GM23248 (cell line): ENCODE measurements at regions not wholly inside any gene's neighbourhood (a gene's known extent, or its start where the extent isn't known, plus 50 kb on each side); places are given as distances from the start of the nearest gene placed in this dataset.

ENCODE experiments used
- DNase-seq: peaks from one replicate; pipeline ENCODE4 v3.0.0-alpha.2; 2015
- H2AFZ ChIP-seq: fragments of 200-600 bp; sonication (generic); 2 replicates; pipeline ENCODE4 v1.6.1; 2016; ENCODE audit warnings: antibody characterized with exemption
- H3F3A ChIP-seq: fragments of 200-600 bp; sonication (generic); 2 replicates; pipeline ENCODE4 v1.6.1; 2016; ENCODE audit warnings: mild to moderate bottlenecking, antibody characterized with exemption, mixed run types; ENCODE audit not compliant: insufficient read depth
- H3K27ac ChIP-seq: fragments of 200-600 bp; sonication (generic); 2 replicates; pipeline ENCODE4 v1.5.1; 2016; ENCODE audit warnings: mild to moderate bottlenecking
- H3K27me3 ChIP-seq: fragments of 200-600 bp; sonication (generic); replicated peaks from 2 replicates; pipeline ENCODE4 v1.6.1; 2016; ENCODE audit warnings: mild to moderate bottlenecking; ENCODE audit not compliant: insufficient read depth
- H3K36me3 ChIP-seq: fragments of 200-600 bp; sonication (generic); 2 replicates; pipeline ENCODE4 v1.6.1; 2016; ENCODE audit warnings: low read depth, mild to moderate bottlenecking
- H3K4me1 ChIP-seq: fragments of 200-600 bp; sonication (generic); 2 replicates; pipeline ENCODE4 v1.6.1; 2016; ENCODE audit warnings: mild to moderate bottlenecking; ENCODE audit not compliant: insufficient read depth
- H3K4me2 ChIP-seq: fragments of 200-600 bp; sonication (generic); one replicate; pipeline ENCODE4 v1.6.1; 2016; ENCODE audit warnings: mild to moderate bottlenecking; ENCODE audit not compliant: unreplicated experiment
- H3K4me3 ChIP-seq: fragments of 200-600 bp; sonication (generic); 2 replicates; pipeline ENCODE4 v1.5.1; 2016; ENCODE audit warnings: mild to moderate bottlenecking
- H3K79me2 ChIP-seq: fragments of 200-600 bp; sonication (generic); 2 replicates; pipeline ENCODE4 v1.6.1; 2016; ENCODE audit warnings: mild to moderate bottlenecking; ENCODE audit not compliant: insufficient read depth
- H3K9ac ChIP-seq: fragments of 200-600 bp; sonication (generic); 2 replicates; pipeline ENCODE4 v1.6.1; 2016; ENCODE audit warnings: mild to moderate bottlenecking
- H3K9me2 ChIP-seq: fragments of 200-600 bp; sonication (generic); 2 replicates; pipeline ENCODE4 v1.6.1; 2016; ENCODE audit warnings: mixed run types, mild to moderate bottlenecking, moderate library complexity; ENCODE audit not compliant: insufficient read depth
- H3K9me3 ChIP-seq: fragments of 200-600 bp; sonication (generic); one replicate; pipeline ENCODE4 v1.6.1; 2017; ENCODE audit warnings: low read depth
- H4K20me1 ChIP-seq: fragments of 200-600 bp; sonication (generic); 2 replicates; pipeline ENCODE4 v1.6.0; 2016; ENCODE audit not compliant: insufficient read depth
- EZH2 ChIP-seq: fragments of 200-600 bp; sonication (generic); IDR thresholded peaks from 2 replicates; pipeline ENCODE4 v1.6.1; 2018; ENCODE audit warnings: antibody characterized with exemption, mild to moderate bottlenecking; ENCODE audit not compliant: insufficient read depth, poor library complexity, severe bottlenecking
- EZH2phosphoT487 ChIP-seq: fragments of 200-600 bp; sonication (generic); IDR thresholded peaks from 2 replicates; pipeline ENCODE4 v1.6.1; 2018; ENCODE audit warnings: antibody characterized with exemption, moderate library complexity, mild to moderate bottlenecking, low read depth; ENCODE audit not compliant: insufficient read depth
- WGBS, 2 experiments: methylation state at CpG; one replicate each; pipeline ENCODE4 v1.1.6; 2015 to 2017; ENCODE audit warnings: low lambda C conversion rate in 2 of 2, low coverage in 1 of 2; ENCODE audit errors: missing lambda C conversion rate in 2 of 2; 5-methylcytosine and 5-hydroxymethylcytosine counted together
- in situ Hi-C: fragments of 300-500 bp; cut with MboI; formaldehyde crosslinking; loops from 2 replicates; pipeline ENCODE4 v1.15.0; 2020

- 55 to 56% methylated on average over 20 to 21 of the region's 21 CpGs for WGBS, 2 experiments
- no peak overlapping the region for H3K4me3 ChIP-seq
- peaks cover 16% of the 10 kb centered on the region for H3K27me3 ChIP-seq
- H3K9me3 ChIP-seq = no peaks in the 10 kb centered on the region
- TF ChIP-seq EZH2 = no peak
- no peak for TF ChIP-seq EZH2phosphoT487
- no peaks in the 10 kb centered on the region for H3K4me1 ChIP-seq
- no peaks in the 10 kb centered on the region for H3K9me2 ChIP-seq
- no peaks in the 10 kb centered on the region for H3K79me2 ChIP-seq
- no peaks in the 10 kb centered on the region for H3F3A ChIP-seq
- H4K20me1 ChIP-seq = no peaks in the 10 kb centered on the region
- no peaks in the 10 kb centered on the region for H3K36me3 ChIP-seq
- H2AFZ ChIP-seq = no peak overlapping the region
- H3K4me2 ChIP-seq = no peak overlapping the region
- no peak overlapping the region for H3K27ac ChIP-seq
- in situ Hi-C loops = no loop called here
- no peak for DNase-seq
- no peak overlapping the region for H3K9ac ChIP-seq
Measured at GRCh38 chr21:41598561-41599431, 90.8 kb upstream of the TMPRSS2 start.

GRCh38 chr21:41597811-41598231 is 89.9 kb upstream of the TMPRSS2 start:
- H4K20me1 ChIP-seq = no peaks in the 10 kb centered on the region
- no peaks in the 10 kb centered on the region for H3K4me1 ChIP-seq
- H3F3A ChIP-seq = no peaks in the 10 kb centered on the region
- H3K4me2 ChIP-seq = no peak overlapping the region
- H3K9me3 ChIP-seq = no peaks in the 10 kb centered on the region
- no peaks in the 10 kb centered on the region for H3K9me2 ChIP-seq
- in situ Hi-C loops = no loop called here
- TF ChIP-seq EZH2phosphoT487 (no peak), EZH2 (no peak)
- H3K27me3 ChIP-seq = peaks cover 16% of the 10 kb centered on the region
- no peak overlapping the region for H2AFZ ChIP-seq
- H3K9ac ChIP-seq = no peak overlapping the region
- H3K27ac ChIP-seq = no peak overlapping the region
- H3K79me2 ChIP-seq = no peaks in the 10 kb centered on the region
- H3K4me3 ChIP-seq = no peak overlapping the region
- 58 to 63% methylated on average over 9 of the region's 9 CpGs for WGBS, 2 experiments
- no peak for DNase-seq
- H3K36me3 ChIP-seq = no peaks in the 10 kb centered on the region

GRCh38 chr21:41597227-41597626 is 89.3 kb upstream of the TMPRSS2 start:
- H3K27me3 ChIP-seq = peaks cover 16% of the 10 kb centered on the region
- H2AFZ ChIP-seq = no peak overlapping the region
- no peaks in the 10 kb centered on the region for H3F3A ChIP-seq
- H3K9me2 ChIP-seq = no peaks in the 10 kb centered on the region
- no peaks in the 10 kb centered on the region for H3K36me3 ChIP-seq
- no peak overlapping the region for H3K4me2 ChIP-seq
- no peaks in the 10 kb centered on the region for H4K20me1 ChIP-seq
- in situ Hi-C loops = no loop called here
- TF ChIP-seq EZH2 (no peak), EZH2phosphoT487 (no peak)
- H3K9me3 ChIP-seq = no peaks in the 10 kb centered on the region
- WGBS, 2 experiments = 65% methylated on average over 1 of the region's 1 CpG; no CpG with 5 or more reads in 1 of the 2 experiments
- no peak overlapping the region for H3K27ac ChIP-seq
- no peak for DNase-seq
- no peaks in the 10 kb centered on the region for H3K79me2 ChIP-seq
- H3K4me3 ChIP-seq = no peak overlapping the region
- no peaks in the 10 kb centered on the region for H3K4me1 ChIP-seq
- H3K9ac ChIP-seq = no peak overlapping the region

- TF ChIP-seq EZH2phosphoT487 = no peak
- TF ChIP-seq EZH2 = no peak
- H3K9me2 ChIP-seq = no peaks in the 10 kb centered on the region
- H2AFZ ChIP-seq = no peak overlapping the region
Measured at GRCh38 chr21:41596241-41596925, 88.4 kb upstream of the TMPRSS2 start.

More at GRCh38 chr21:41596241-41596925, 88.4 kb upstream of the TMPRSS2 start:
- no peak overlapping the region for H3K27ac ChIP-seq
- no peak for DNase-seq
- WGBS, 2 experiments = 59 to 64% methylated on average over 14 of the region's 14 CpGs
- H3K4me1 ChIP-seq = no peaks in the 10 kb centered on the region
- no peaks in the 10 kb centered on the region for H3K9me3 ChIP-seq
- no peaks in the 10 kb centered on the region for H3F3A ChIP-seq
- H3K79me2 ChIP-seq = no peaks in the 10 kb centered on the region
- H3K36me3 ChIP-seq = no peaks in the 10 kb centered on the region
- H3K4me2 ChIP-seq = no peak overlapping the region
- peaks cover 16% of the 10 kb centered on the region for H3K27me3 ChIP-seq
- no peak overlapping the region for H3K4me3 ChIP-seq
- H3K9ac ChIP-seq = no peak overlapping the region
- in situ Hi-C loops = no loop called here
- no peaks in the 10 kb centered on the region for H4K20me1 ChIP-seq
